Suprapubic skin (tissue), 4 donors: ENCODE measurements at regions not wholly inside any gene's neighbourhood (a gene's known extent, or its start where the extent isn't known, plus 50 kb on each side); places are given as distances from the start of the nearest gene placed in this dataset.

Experiments
- EP300 ChIP-seq: sonication (generic); formaldehyde crosslinking; IDR thresholded peaks from one replicate; pipeline ENCODE4 v1.6.1; 2017; ENCODE audit warnings: antibody characterized with exemption
- POLR2A ChIP-seq, 2 donors: fragments of 450-650 bp; IDR thresholded peaks; one replicate each; pipeline ENCODE4 v1.6.1; 2017; ENCODE audit warnings: antibody characterized with exemption in 2 of 2, mild to moderate bottlenecking in 2 of 2, moderate library complexity in 2 of 2
- POLR2AphosphoS5 ChIP-seq, 3 donors: sonication (generic); formaldehyde crosslinking; IDR thresholded peaks; one replicate each; pipeline ENCODE4 v1.6.1; 2017; ENCODE audit warnings: antibody characterized with exemption in 3 of 3
- TF ChIP-seq, protein P1 (sequence below), 2 donors: fragments of 200-600 bp in 1 of 2; fragments of 450-650 bp in 1 of 2; sonication (generic) in 1 of 2; IDR thresholded peaks; one replicate each; pipeline ENCODE4 v1.5.1; 2016 to 2019; ENCODE audit warnings: antibody characterized with exemption in 2 of 2, mild to moderate bottlenecking in 1 of 2, moderate library complexity in 1 of 2

DNA sequence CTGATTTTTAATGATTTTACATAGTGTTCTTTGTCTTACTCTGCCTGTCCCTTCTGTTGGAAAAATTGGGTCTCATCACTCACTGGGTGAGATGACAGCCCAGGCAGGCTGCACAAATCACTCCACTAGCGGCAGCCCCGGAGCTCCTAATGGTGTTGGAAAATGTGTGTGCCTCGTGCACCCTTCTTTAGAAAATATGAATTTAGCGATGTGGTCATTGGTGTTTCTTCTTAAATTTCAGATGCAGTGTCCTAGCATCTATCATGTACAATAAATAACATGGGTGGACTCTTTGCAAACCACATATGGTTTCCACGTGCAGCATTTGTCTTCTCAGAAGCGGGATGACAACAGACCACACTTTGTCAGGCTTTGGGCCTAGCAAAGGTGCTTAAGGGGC lies 194.2 kb downstream of the ACKR3 start:
- no peak for TF ChIP-seq POLR2A (IDR thresholded peaks at IDR 0.05)
- TF ChIP-seq, protein P1, sequence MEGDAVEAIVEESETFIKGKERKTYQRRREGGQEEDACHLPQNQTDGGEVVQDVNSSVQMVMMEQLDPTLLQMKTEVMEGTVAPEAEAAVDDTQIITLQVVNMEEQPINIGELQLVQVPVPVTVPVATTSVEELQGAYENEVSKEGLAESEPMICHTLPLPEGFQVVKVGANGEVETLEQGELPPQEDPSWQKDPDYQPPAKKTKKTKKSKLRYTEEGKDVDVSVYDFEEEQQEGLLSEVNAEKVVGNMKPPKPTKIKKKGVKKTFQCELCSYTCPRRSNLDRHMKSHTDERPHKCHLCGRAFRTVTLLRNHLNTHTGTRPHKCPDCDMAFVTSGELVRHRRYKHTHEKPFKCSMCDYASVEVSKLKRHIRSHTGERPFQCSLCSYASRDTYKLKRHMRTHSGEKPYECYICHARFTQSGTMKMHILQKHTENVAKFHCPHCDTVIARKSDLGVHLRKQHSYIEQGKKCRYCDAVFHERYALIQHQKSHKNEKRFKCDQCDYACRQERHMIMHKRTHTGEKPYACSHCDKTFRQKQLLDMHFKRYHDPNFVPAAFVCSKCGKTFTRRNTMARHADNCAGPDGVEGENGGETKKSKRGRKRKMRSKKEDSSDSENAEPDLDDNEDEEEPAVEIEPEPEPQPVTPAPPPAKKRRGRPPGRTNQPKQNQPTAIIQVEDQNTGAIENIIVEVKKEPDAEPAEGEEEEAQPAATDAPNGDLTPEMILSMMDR (IDR thresholded peaks at IDR 0.05) = no peak
- TF ChIP-seq POLR2AphosphoS5 (IDR thresholded peaks at IDR 0.05) = no peak
- TF ChIP-seq EP300 = no peak
